Body of pancreas (tissue), 4 donors: ENCODE measurements at regions not wholly inside any gene's neighbourhood (a gene's known extent, or its start where the extent isn't known, plus 50 kb on each side); places are given as distances from the start of the nearest gene placed in this dataset.
"Not testable (repeated sequence)": the region's sequence is repeated elsewhere in the genome, so short reads cannot be mapped to it uniquely, and the experiment has no call there.

ENCODE experiments used
- ATAC-seq: fragments of 150-250 bp; one replicate; pipeline ENCODE4 v1.9.1; 2016
- DNase-seq, 4 donors: peaks; one replicate each; pipeline ENCODE4 v3.0.0-alpha.2; 2019
- H3K27ac ChIP-seq, 4 donors: fragments of 200-600 bp; sonication (generic); 1 replicate in 3 of 4; 2 replicates in 1 of 4; pipeline versions ENCODE4 v1.5.1 to v1.6.1; 2016 to 2019; ENCODE audit warnings: mild to moderate bottlenecking in 1 of 4, mixed read lengths in 1 of 4, moderate library complexity in 1 of 4
- H3K27me3 ChIP-seq, 2 donors: fragments of 200-600 bp; sonication (generic); one replicate each; pipeline ENCODE4 v1.6.0; 2016; ENCODE audit warnings: mild to moderate bottlenecking in 1 of 2
- H3K36me3 ChIP-seq, 2 donors: fragments of 200-600 bp; sonication (generic); replicated peaks in 1 of 2; 2 replicates each; pipeline ENCODE4 v1.5.1; 2016; ENCODE audit warnings: low read depth in 2 of 2; ENCODE audit not compliant: insufficient read depth in 1 of 2
- H3K4me1 ChIP-seq: fragments of 200-600 bp; sonication (generic); one replicate; pipeline ENCODE4 v1.6.0; 2016
- H3K4me3 ChIP-seq, 2 donors: fragments of 200-600 bp; sonication (generic); 1 replicate in 1 of 2; 2 replicates in 1 of 2; pipeline ENCODE4 v1.5.1; 2016 to 2019
- H3K9me3 ChIP-seq, 3 donors: fragments of 200-600 bp; sonication (generic); 1 replicate in 2 of 3; 2 replicates in 1 of 3; pipeline ENCODE4 v1.5.1; 2016
- POLR2A ChIP-seq, 3 donors: fragments of 450-650 bp; IDR thresholded peaks; one replicate each; pipeline ENCODE4 v1.6.1; 2016; ENCODE audit warnings: antibody characterized with exemption in 3 of 3, mild to moderate bottlenecking in 2 of 3
- WGBS, 2 donors: methylation state at CpG; one replicate each; pipeline ENCODE4 v1.1.5; 2017; 5-methylcytosine and 5-hydroxymethylcytosine counted together
- intact Hi-C: fragments of 100-400 bp; cut with DNase I; formaldehyde crosslinking; loops from one replicate; pipeline ENCODE4 v1.15.1; 2023
- TF ChIP-seq, protein P1 (sequence below), 7 experiments: fragments of 450-650 bp in 4 of 7; fragments of 200-600 bp in 3 of 7; sonication (generic) in 3 of 7; IDR thresholded peaks; one replicate each; pipeline ENCODE4 v1.5.1; 2016 to 2019; ENCODE audit warnings: antibody characterized with exemption in 7 of 7

DNA sequence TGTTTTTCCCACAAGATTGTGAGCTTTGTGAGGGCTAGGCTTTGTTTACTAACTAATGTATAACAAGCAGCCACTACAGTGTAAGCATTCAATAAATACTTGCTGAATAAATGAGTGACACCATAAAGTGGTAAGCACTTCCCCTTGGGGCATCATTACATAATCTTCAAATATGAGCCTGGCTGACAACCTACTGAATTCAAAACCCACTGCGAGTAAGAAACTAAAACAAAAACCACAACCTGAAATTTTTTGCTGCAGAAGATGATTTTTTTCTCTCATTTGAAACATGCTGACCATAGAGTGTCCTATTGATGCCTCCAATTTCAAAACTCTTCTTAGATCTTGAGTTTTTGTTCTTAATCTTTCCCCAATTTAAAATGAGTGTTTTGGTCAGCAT is 331.3 kb upstream of the CCNG1 start:
- H3K36me3 ChIP-seq: no peaks in the 10 kb centered on the region
- H3K27me3 ChIP-seq: no peaks in the 10 kb centered on the region
- H3K27ac ChIP-seq: no peak overlapping the region
- no peaks in the 10 kb centered on the region for H3K9me3 ChIP-seq
- DNase-seq (no peak), ATAC-seq (no peak)
- TF ChIP-seq, protein P1, sequence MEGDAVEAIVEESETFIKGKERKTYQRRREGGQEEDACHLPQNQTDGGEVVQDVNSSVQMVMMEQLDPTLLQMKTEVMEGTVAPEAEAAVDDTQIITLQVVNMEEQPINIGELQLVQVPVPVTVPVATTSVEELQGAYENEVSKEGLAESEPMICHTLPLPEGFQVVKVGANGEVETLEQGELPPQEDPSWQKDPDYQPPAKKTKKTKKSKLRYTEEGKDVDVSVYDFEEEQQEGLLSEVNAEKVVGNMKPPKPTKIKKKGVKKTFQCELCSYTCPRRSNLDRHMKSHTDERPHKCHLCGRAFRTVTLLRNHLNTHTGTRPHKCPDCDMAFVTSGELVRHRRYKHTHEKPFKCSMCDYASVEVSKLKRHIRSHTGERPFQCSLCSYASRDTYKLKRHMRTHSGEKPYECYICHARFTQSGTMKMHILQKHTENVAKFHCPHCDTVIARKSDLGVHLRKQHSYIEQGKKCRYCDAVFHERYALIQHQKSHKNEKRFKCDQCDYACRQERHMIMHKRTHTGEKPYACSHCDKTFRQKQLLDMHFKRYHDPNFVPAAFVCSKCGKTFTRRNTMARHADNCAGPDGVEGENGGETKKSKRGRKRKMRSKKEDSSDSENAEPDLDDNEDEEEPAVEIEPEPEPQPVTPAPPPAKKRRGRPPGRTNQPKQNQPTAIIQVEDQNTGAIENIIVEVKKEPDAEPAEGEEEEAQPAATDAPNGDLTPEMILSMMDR (IDR thresholded peaks at IDR 0.05): no peak
- no peak for TF ChIP-seq POLR2A (IDR thresholded peaks at IDR 0.05)
- intact Hi-C loops: no loop called here
- H3K4me3 ChIP-seq: no peak overlapping the region
- no peaks in the 10 kb centered on the region for H3K4me1 ChIP-seq
- 70 to 77% methylated on average over 1 of the region's 1 CpG for WGBS, 2 donors

DNA sequence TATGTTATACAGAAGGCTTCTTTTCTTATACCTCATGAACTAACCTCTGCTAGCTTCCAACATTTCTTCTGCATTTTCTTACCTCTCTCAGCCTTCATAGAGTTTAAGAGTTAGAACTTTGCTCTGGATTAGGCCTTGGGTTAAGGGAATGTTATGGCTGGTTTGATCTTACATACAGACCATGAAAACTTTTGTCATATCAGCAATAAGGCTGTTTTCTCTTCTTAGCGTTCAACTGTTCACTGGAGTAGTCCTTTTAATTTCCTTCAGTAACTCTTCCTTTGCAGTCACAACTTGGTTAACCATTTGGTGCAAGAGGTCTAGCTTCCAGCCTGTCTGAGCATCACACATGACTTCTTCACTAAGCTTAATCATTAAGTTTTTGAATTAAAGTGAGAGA is 329.0 kb upstream of the CCNG1 start:
- DNase-seq: no peak
- intact Hi-C loops: no loop called here
- Histone ChIP-seq H3K36me3 (no peaks in the 10 kb centered on the region), H3K27ac (no peak overlapping the region), H3K4me1 (no peaks in the 10 kb centered on the region), H3K9me3 (no peaks in the 10 kb centered on the region), H3K27me3 (no peaks in the 10 kb centered on the region), H3K4me3 (no peak overlapping the region)
- WGBS, 2 donors: 76 to 85% methylated on average over 1 of the region's 1 CpG
- ATAC-seq: no peak
- TF ChIP-seq POLR2A (IDR thresholded peaks at IDR 0.05): no peak
- TF ChIP-seq, protein P1 (IDR thresholded peaks at IDR 0.05): no peak

DNA sequence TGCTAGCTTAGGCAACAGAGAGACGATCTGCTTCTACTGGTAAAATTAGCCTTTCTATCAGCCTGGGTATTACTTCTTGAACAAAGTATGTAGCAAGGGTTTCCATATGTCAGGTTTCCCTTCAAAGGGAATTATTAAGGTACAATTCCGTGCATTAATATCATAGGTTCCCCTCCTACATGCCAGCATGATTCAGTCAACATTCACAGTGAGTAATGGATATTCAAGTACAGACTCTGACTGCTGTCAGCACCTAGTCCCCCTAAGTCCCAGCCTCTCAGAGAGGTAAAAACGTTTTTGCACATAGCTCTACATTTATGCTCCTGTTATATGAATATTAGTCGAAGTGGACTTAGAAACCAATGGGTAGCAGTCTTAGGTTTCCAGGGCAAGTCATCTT is 322.4 kb upstream of the CCNG1 start:
- intact Hi-C loops: no loop called here
- no peak overlapping the region for H3K27ac ChIP-seq
- TF ChIP-seq, protein P1 (IDR thresholded peaks at IDR 0.05): no peak
- no peak for TF ChIP-seq POLR2A (IDR thresholded peaks at IDR 0.05)
- no peaks in the 10 kb centered on the region for H3K4me1 ChIP-seq
- DNase-seq (no peak), ATAC-seq (no peak)
- H3K36me3 ChIP-seq: no peaks in the 10 kb centered on the region
- 40 to 54% methylated on average over 4 of the region's 4 CpGs for WGBS, 2 donors
- no peaks in the 10 kb centered on the region for H3K27me3 ChIP-seq
- H3K9me3 ChIP-seq: no peaks in the 10 kb centered on the region
- H3K4me3 ChIP-seq: no peak overlapping the region

DNA sequence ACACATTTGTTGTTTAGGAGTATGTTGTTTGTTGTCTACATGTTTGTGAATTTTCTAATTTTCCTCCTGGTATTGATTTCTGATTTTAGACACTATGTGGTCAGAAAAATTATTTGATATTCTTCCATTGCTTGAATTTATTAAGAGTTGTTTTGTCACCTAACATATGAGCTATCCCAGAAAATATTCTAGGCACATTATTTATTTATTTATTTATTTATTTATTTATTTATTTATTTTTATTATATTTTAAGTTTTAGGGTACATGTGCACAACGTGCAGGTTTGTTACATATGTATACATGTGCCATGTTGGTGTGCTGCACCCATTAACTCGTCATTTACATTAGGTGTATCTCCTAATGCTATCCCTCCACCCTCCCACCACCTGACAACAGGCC is 320.8 kb upstream of the CCNG1 start:
- H3K27ac ChIP-seq, intact Hi-C loops, ATAC-seq, H3K9me3 ChIP-seq, H3K36me3 ChIP-seq, H3K4me3 ChIP-seq, DNase-seq, H3K27me3 ChIP-seq, H3K4me1 ChIP-seq: not testable (repeated sequence)
- 71 to 77% methylated on average over 2 of the region's 2 CpGs for WGBS, 2 donors

DNA sequence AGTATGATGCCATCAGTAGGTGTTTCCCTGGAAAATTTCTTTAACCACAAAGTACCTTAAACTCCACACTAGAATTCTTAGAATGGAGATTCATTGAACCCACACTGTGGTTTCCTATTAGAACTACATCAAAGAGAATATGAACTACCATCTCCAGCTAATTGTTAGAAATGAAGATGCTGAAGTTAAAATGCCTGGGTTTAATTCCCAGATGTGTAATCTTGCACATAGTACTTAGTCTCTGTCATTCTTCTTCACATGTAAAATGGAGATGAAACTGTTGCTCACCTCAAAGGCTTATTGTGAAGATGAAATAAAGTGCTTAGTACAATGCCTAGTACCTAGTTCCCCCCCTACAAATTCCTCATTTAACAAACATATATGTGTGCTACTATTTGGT is 303.3 kb upstream of the CCNG1 start:
- Histone ChIP-seq H3K9me3 (no peaks in the 10 kb centered on the region), H3K4me1 (no peaks in the 10 kb centered on the region), H3K27me3 (no peaks in the 10 kb centered on the region), H3K4me3 (no peak overlapping the region), H3K36me3 (no peaks in the 10 kb centered on the region), H3K27ac (no peak overlapping the region)
- ATAC-seq (no peak), DNase-seq (no peak)
- intact Hi-C loops: no loop called here
- TF ChIP-seq POLR2A (IDR thresholded peaks at IDR 0.05): no peak
- TF ChIP-seq, protein P1 (IDR thresholded peaks at IDR 0.05): no peak
